MCF 10A (cell line): ENCODE measurements at regions not wholly inside any gene's neighbourhood (a gene's known extent, or its start where the extent isn't known, plus 50 kb on each side); places are given as distances from the start of the nearest gene placed in this dataset.

Experiments used
- BruUV-seq: library from RNA; stranded (reverse); fragments of 400-500 nt; replicated peaks from 2 replicates; lab custom pipeline; 2021; lab: Mats Ljungman, UMichigan
- CTCF ChIA-PET: fragments of 300-600 bp; sonication (Branson Sonifier 250); formaldehyde crosslinking; extraction: SDS; loops from one replicate; lab custom pipeline; 2021; ENCODE audit warnings: antibody characterized with exemption, inconsistent platforms; lab: Yijun Ruan, JAX
- POLR2A ChIA-PET: fragments of 300-600, 350-650 bp; sonication (Branson Sonifier 250); formaldehyde crosslinking; extraction: SDS; loops from one replicate; lab custom pipeline; 2020; ENCODE audit warnings: antibody characterized with exemption, inconsistent platforms; lab: Yijun Ruan, JAX
- DNase-seq: peaks from one replicate; pipeline ENCODE4 v3.0.0-alpha.2; 2018; ENCODE audit not compliant: unreplicated experiment
- H3K27ac Mint-ChIP-seq: one replicate; pipeline ENCODE4 v1.8.0; 2022; ENCODE audit warnings: mild to moderate bottlenecking, low read depth, mixed read lengths; ENCODE audit not compliant: unreplicated experiment
- H3K27me3 Mint-ChIP-seq: one replicate; pipeline ENCODE4 v1.8.0; 2022; ENCODE audit warnings: mixed read lengths; ENCODE audit not compliant: insufficient read depth, unreplicated experiment
- H3K36me3 Mint-ChIP-seq: one replicate; pipeline ENCODE4 v1.8.0; 2022; ENCODE audit warnings: mild to moderate bottlenecking, moderate library complexity, mixed read lengths; ENCODE audit not compliant: insufficient read depth, unreplicated experiment
- H3K4me1 Mint-ChIP-seq: one replicate; pipeline ENCODE4 v1.8.0; 2022; ENCODE audit warnings: mixed read lengths; ENCODE audit not compliant: insufficient read depth, unreplicated experiment
- H3K4me3 Mint-ChIP-seq: one replicate; pipeline ENCODE4 v1.8.0; 2022; ENCODE audit warnings: mild to moderate bottlenecking, moderate library complexity, mixed read lengths; ENCODE audit not compliant: unreplicated experiment
- H3K9me3 Mint-ChIP-seq: one replicate; pipeline ENCODE4 v1.8.0; 2022; ENCODE audit warnings: mixed read lengths; ENCODE audit not compliant: unreplicated experiment
- intact Hi-C: fragments of 100-400 bp; cut with micrococcal nuclease; formaldehyde crosslinking; loops from 2 replicates; pipeline ENCODE4 v1.14.1; 2022
- TF ChIP-seq, protein P1 (sequence below): fragments of 200-600 bp; IDR thresholded peaks from one replicate; pipeline ENCODE4 v1.8.0; 2022; ENCODE audit warnings: antibody characterized with exemption, mild to moderate bottlenecking; ENCODE audit not compliant: unreplicated experiment

DNA sequence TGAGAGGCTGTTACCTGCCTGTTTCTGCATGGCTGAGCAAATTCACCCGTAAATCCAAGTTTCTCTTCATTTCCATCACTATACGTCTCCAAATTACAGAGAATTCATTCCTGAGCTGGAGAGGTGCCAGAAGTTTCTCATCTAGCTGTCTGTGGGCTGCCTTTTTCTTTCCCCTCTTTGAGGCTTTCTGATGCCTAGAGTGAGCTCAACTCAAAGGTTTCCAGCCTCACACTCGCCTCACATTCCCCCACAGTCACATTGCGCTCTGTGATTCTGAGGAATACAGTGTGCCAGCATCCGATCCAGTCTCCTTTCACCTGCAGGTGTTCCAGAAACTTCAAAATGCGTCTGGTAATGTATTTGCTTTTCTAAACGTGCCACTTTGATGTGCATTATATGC lies 267.2 kb downstream of the MFSD1 start, which contains the start of gene IQCJ:
Gene IQCJ (plus strand): TSS at position 229 of the 400 bp plus-strand sequence.
- peaks cover 30% of the 10 kb centered on the region for H3K27me3 Mint-ChIP-seq
- no peak within 1 kb of the TSS for H3K4me3 Mint-ChIP-seq
- H3K27ac Mint-ChIP-seq: no peak within 1 kb of the TSS
- BruUV-seq: no TSS peak
- intact Hi-C loops: no loop called here
- TF ChIP-seq, protein P1, sequence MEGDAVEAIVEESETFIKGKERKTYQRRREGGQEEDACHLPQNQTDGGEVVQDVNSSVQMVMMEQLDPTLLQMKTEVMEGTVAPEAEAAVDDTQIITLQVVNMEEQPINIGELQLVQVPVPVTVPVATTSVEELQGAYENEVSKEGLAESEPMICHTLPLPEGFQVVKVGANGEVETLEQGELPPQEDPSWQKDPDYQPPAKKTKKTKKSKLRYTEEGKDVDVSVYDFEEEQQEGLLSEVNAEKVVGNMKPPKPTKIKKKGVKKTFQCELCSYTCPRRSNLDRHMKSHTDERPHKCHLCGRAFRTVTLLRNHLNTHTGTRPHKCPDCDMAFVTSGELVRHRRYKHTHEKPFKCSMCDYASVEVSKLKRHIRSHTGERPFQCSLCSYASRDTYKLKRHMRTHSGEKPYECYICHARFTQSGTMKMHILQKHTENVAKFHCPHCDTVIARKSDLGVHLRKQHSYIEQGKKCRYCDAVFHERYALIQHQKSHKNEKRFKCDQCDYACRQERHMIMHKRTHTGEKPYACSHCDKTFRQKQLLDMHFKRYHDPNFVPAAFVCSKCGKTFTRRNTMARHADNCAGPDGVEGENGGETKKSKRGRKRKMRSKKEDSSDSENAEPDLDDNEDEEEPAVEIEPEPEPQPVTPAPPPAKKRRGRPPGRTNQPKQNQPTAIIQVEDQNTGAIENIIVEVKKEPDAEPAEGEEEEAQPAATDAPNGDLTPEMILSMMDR: no peak
- H3K36me3 Mint-ChIP-seq: no peaks in the 10 kb centered on the region
- POLR2A ChIA-PET: no interaction called here
- CTCF ChIA-PET: interaction anchor here (0.7 kb wide), 1 partner anchor 60 kb away, joined by 3 read pairs; no protein-coding TSS in a partner anchor
- H3K9me3 Mint-ChIP-seq: no peaks in the 10 kb centered on the region
- DNase-seq: no peak
- no peaks in the 10 kb centered on the region for H3K4me1 Mint-ChIP-seq

- TF ChIP-seq, protein P1: no peak
- no peak for DNase-seq
- Mint-ChIP-seq H3K27me3 (peaks cover 37% of the 10 kb centered on the region), H3K27ac (no peak overlapping the region), H3K4me3 (no peak overlapping the region), H3K4me1 (no peaks in the 10 kb centered on the region), H3K36me3 (no peaks in the 10 kb centered on the region), H3K9me3 (no peaks in the 10 kb centered on the region)
- BruUV-seq: no TSS peak
- intact Hi-C loops: no loop called here
- CTCF ChIA-PET: no interaction called here
- POLR2A ChIA-PET: no interaction called here
These were observed 268.1 kb downstream of the MFSD1 start for GRCh38 chr3:159069866-159070425.

GRCh38 chr3:159074756-159075701 lies 273.2 kb downstream of the MFSD1 start:
- intact Hi-C loops: no loop called here
- CTCF ChIA-PET: interaction anchor here (0.6 to 1.5 kb wide), 3 partner anchors 11 to 38 kb away, joined by 3 to 4 read pairs (median 3); no protein-coding TSS in a partner anchor

More at GRCh38 chr3:159074756-159075701, 273.2 kb downstream of the MFSD1 start:
- TF ChIP-seq, protein P1: no peak
- Mint-ChIP-seq H3K27ac (no peak overlapping the region), H3K27me3 (peaks cover 17% of the 10 kb centered on the region), H3K9me3 (no peaks in the 10 kb centered on the region), H3K36me3 (no peaks in the 10 kb centered on the region), H3K4me3 (no peak overlapping the region), H3K4me1 (no peaks in the 10 kb centered on the region)
- BruUV-seq: no TSS peak
- POLR2A ChIA-PET: no interaction called here
- DNase-seq: no peak
